MM.1S (cell line): ENCODE measurements at regions not wholly inside any gene's neighbourhood (a gene's known extent, or its start where the extent isn't known, plus 50 kb on each side); places are given as distances from the start of the nearest gene placed in this dataset.

Experiments used
- EZH2 ChIP-seq: fragments of 300-600 bp; sonication (generic); optimal IDR thresholded peaks from 2 replicates; pipeline ENCODE3; 2017; ENCODE audit warnings: low read depth, mild to moderate bottlenecking, antibody characterized with exemption, low read length, mixed read lengths
- EZH2phosphoT487 ChIP-seq: fragments of 300-600 bp; sonication (generic); IDR thresholded peaks from 2 replicates; pipeline ENCODE4 v1.6.1; 2018; ENCODE audit warnings: antibody characterized with exemption, low read length
- TF ChIP-seq, protein P1 (sequence below): fragments of 300-600 bp; sonication (generic); IDR thresholded peaks from 2 replicates; pipeline ENCODE4 v1.5.1; 2016; ENCODE audit warnings: antibody characterized with exemption, low read length, mixed read lengths

DNA sequence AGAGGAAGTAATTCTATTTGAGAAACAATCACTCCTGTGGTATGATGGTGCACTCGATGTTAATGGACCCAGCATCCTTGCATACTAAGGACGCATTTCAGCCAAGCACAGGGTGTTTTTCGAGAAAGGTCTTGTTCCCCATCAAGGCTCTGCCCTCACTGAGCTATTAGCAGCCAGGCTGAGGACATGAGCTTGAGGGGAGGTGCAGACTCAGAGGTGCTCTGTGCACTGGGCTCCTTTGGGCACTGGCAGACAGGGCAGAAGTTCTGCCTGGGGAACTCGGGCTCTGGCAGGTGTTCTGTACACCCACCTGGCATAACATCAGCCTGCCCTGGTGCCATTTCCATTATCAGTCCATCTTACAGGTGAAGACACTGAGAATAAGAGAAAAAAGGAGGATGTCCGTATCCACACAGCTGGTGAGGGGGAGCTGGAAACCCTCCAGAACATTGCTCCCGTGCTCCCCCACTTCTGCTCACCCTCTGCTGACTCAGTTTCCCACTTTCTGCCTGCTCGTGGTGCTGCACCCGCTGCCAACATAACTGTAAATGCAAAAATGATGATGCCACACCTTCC lies 92.7 kb upstream of the RET start:
- TF ChIP-seq, protein P1, sequence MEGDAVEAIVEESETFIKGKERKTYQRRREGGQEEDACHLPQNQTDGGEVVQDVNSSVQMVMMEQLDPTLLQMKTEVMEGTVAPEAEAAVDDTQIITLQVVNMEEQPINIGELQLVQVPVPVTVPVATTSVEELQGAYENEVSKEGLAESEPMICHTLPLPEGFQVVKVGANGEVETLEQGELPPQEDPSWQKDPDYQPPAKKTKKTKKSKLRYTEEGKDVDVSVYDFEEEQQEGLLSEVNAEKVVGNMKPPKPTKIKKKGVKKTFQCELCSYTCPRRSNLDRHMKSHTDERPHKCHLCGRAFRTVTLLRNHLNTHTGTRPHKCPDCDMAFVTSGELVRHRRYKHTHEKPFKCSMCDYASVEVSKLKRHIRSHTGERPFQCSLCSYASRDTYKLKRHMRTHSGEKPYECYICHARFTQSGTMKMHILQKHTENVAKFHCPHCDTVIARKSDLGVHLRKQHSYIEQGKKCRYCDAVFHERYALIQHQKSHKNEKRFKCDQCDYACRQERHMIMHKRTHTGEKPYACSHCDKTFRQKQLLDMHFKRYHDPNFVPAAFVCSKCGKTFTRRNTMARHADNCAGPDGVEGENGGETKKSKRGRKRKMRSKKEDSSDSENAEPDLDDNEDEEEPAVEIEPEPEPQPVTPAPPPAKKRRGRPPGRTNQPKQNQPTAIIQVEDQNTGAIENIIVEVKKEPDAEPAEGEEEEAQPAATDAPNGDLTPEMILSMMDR: no peak
- TF ChIP-seq EZH2 (no peak), EZH2phosphoT487 (no peak)
